ENCODE measurements at regions not wholly inside any gene's neighbourhood (a gene's known extent, or its start where the extent isn't known, plus 50 kb on each side); places are given as distances from the start of the nearest gene placed in this dataset.

- TF ChIP-seq MXI1 (IDR thresholded peaks at IDR 0.05; ENCODE audit: low read depth, low read length) (no peak; the same call in 1 of the 2 replicates), GATA2 (CRISPR knock-in tag; IDR thresholded peaks at IDR 0.05) (peak; percentile 66), ZBTB33 (IDR thresholded peaks at IDR 0.05; ENCODE audit: borderline replicate concordance, low read depth) (no peak), POLR2AphosphoS5 (IDR thresholded peaks at IDR 0.05; ENCODE audit: low read depth, low read length) (no peak), CHD2 (IDR thresholded peaks at IDR 0.05; ENCODE audit: low read length, partially characterized antibody) (peak; percentile 21), JUND (IDR thresholded peaks at IDR 0.05) (no peak), RXRA (IDR thresholded peaks at IDR 0.05; ENCODE audit: borderline replicate concordance, low read depth) (no peak), EZH2phosphoT487 (IDR thresholded peaks at IDR 0.05; ENCODE audit: borderline replicate concordance, low read depth) (no peak), TCF12 (IDR thresholded peaks at IDR 0.05) (no peak), GABPA (IDR thresholded peaks at IDR 0.05; ENCODE audit: low read depth) (no peak), RFX5 (IDR thresholded peaks at IDR 0.05; ENCODE audit: low read length) (no peak), YY1 (IDR thresholded peaks at IDR 0.05; ENCODE audit: low read depth) (no peak), TAF1 (IDR thresholded peaks at IDR 0.05; ENCODE audit: borderline replicate concordance, low read depth, low read length) (no peak), USF2 (IDR thresholded peaks at IDR 0.05; ENCODE audit: borderline replicate concordance, low read depth, low read length) (no peak), REST (IDR thresholded peaks at IDR 0.05; ENCODE audit: low read depth, low read length) (no peak), EP300 (IDR thresholded peaks at IDR 0.05; ENCODE audit: borderline replicate concordance in 1 of 2, low read depth in 1 of 2, low read length in 1 of 2) (peak in 1 of 2 experiments; percentile 66; a peak in 1 of 4 replicates)
Observed at GRCh38 chr2:142426064-142426463, 295.2 kb upstream of the LRP1B start (continued).
